ENCODE measurements at regions not wholly inside any gene's neighbourhood (a gene's known extent, or its start where the extent isn't known, plus 50 kb on each side); places are given as distances from the start of the nearest gene placed in this dataset.
"Not testable (repeated sequence)": the region's sequence is repeated elsewhere in the genome, so short reads cannot be mapped to it uniquely, and the experiment has no call there.

DNA sequence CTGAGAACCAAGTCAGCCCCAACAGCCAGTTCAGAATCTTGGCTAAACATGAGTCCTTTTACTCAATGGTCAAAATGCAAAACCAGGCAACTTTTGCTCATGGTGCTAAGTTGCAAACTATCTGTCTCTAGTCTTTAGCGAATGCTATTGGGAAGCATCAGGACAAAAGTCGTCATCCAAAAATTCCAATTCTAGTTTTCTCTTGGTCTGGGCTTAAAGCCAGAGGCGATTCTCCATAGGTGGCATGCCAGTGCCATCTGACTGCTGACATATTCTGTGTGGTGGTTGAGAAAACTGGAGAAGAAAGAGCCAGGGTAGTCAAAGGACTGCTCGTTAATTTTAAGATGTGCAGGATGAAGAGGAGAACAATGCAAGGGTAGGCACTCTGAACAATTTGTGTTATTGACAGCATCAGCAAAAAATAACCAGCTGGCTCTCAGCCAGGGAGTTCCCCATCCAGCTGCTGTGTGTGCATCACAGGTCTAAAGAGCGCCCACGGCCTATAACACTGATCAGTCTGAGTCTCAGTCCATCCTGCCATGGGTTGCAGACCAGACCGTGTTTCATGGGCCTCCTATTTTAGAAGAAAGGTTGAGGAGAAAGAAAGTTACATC is 313.6 kb downstream of the ALDH8A1 start:
- 86 to 93% (median 93%) methylated on average over 7 of the region's 7 CpGs for WGBS, 5 donors
- Histone ChIP-seq H3K36me3 (no peaks in the 10 kb centered on the region), H3K27ac (no peak overlapping the region), H3K4me3 (no peak overlapping the region), H3K9me3 (no peaks in the 10 kb centered on the region), H3K27me3 (no peaks in the 10 kb centered on the region), H3K4me1 (peaks cover 0 to 7% (median 2%) of the 10 kb centered on the region in 4 donors)
- intact Hi-C loops (cut with DNase I; ENCODE audit: low total_unique reads) = no loop called here
- no peak for TF ChIP-seq POLR2A (IDR thresholded peaks at IDR 0.05)
- peak in 1 of 2 donors; percentile 59 for DNase-seq

DNA sequence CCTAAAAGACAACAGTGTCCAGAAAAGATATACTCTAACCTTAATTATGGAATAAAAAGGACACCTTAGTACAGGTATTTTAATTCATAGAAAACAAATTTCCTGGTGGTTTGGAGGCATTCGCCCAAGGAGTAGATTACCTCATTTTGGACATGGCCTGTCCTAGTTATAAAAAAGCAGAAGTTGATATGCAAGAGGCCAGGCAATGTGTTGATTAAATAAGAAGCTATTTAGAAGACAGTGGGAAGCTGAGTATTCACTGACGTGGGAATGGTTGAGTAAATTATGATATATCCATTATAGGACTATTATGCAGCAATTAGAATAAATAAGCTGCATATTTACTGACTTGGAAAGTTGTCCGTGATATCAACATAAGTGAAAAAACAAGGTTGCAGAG is 314.9 kb downstream of the ALDH8A1 start:
- no peak for DNase-seq
- TF ChIP-seq POLR2A (IDR thresholded peaks at IDR 0.05) (no peak), EP300 (IDR thresholded peaks at IDR 0.05) (no peak), POLR2AphosphoS5 (IDR thresholded peaks at IDR 0.05) (no peak)
- TF ChIP-seq, protein P1, sequence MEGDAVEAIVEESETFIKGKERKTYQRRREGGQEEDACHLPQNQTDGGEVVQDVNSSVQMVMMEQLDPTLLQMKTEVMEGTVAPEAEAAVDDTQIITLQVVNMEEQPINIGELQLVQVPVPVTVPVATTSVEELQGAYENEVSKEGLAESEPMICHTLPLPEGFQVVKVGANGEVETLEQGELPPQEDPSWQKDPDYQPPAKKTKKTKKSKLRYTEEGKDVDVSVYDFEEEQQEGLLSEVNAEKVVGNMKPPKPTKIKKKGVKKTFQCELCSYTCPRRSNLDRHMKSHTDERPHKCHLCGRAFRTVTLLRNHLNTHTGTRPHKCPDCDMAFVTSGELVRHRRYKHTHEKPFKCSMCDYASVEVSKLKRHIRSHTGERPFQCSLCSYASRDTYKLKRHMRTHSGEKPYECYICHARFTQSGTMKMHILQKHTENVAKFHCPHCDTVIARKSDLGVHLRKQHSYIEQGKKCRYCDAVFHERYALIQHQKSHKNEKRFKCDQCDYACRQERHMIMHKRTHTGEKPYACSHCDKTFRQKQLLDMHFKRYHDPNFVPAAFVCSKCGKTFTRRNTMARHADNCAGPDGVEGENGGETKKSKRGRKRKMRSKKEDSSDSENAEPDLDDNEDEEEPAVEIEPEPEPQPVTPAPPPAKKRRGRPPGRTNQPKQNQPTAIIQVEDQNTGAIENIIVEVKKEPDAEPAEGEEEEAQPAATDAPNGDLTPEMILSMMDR (IDR thresholded peaks at IDR 0.05) = no peak
- Histone ChIP-seq H3K9me3 (no peaks in the 10 kb centered on the region), H3K27me3 (no peaks in the 10 kb centered on the region), H3K27ac (no peak overlapping the region), H3K36me3 (no peaks in the 10 kb centered on the region), H3K4me1 (peaks cover 0 to 6% (median 3%) of the 10 kb centered on the region in 4 donors), H3K4me3 (no peak overlapping the region)
- intact Hi-C loops (cut with DNase I; ENCODE audit: low total_unique reads) = no loop called here
- WGBS, 5 donors = 86 to 96% (median 90%) methylated on average over 3 of the region's 3 CpGs

- DNase-seq = no peak
- no peak overlapping the region for H3K27ac ChIP-seq
- H3K4me3 ChIP-seq = no peak overlapping the region
- peaks cover 0 to 6% (median 3%) of the 10 kb centered on the region in 4 donors for H3K4me1 ChIP-seq
- WGBS, 5 donors = 87 to 96% (median 91%) methylated on average over 3 of the region's 3 CpGs
- TF ChIP-seq POLR2AphosphoS5 (IDR thresholded peaks at IDR 0.05) = no peak
- no peak for TF ChIP-seq EP300 (IDR thresholded peaks at IDR 0.05)
- no peak for TF ChIP-seq POLR2A (IDR thresholded peaks at IDR 0.05)
- TF ChIP-seq, protein P1 (IDR thresholded peaks at IDR 0.05) = no peak
- no peaks in the 10 kb centered on the region for H3K36me3 ChIP-seq
- intact Hi-C loops (cut with DNase I; ENCODE audit: low total_unique reads) = no loop called here
- no peaks in the 10 kb centered on the region for H3K27me3 ChIP-seq
- no peaks in the 10 kb centered on the region for H3K9me3 ChIP-seq
These were observed 315.4 kb downstream of the ALDH8A1 start for GRCh38 chr6:134634466-134634865.

GRCh38 chr6:134632982-134633940 is 315.3 kb upstream of the SGK1 start:
- H3K4me1 ChIP-seq; H3K27ac ChIP-seq; intact Hi-C loops (cut with DNase I; ENCODE audit: low total_unique reads); H3K9me3 ChIP-seq; H3K36me3 ChIP-seq; H3K4me3 ChIP-seq; H3K27me3 ChIP-seq: not testable (repeated sequence)
- DNase-seq = peak in 1 of 2 donors; percentile 32
- 77 to 92% (median 90%) methylated on average over 18 to 48 of the region's 48 CpGs for WGBS, 5 donors

GRCh38 chr6:134632024-134632423 is 314.1 kb upstream of the SGK1 start:
- Histone ChIP-seq H3K9me3 (no peaks in the 10 kb centered on the region), H3K27ac (no peak overlapping the region), H3K4me1 (peaks cover 0 to 6% (median 3%) of the 10 kb centered on the region in 4 donors), H3K36me3 (no peaks in the 10 kb centered on the region), H3K27me3 (no peaks in the 10 kb centered on the region), H3K4me3 (no peak overlapping the region)
- 85 to 94% (median 88%) methylated on average over 4 of the region's 4 CpGs for WGBS, 5 donors
- no peak for TF ChIP-seq POLR2A (IDR thresholded peaks at IDR 0.05)
- no peak for DNase-seq
- intact Hi-C loops (cut with DNase I; ENCODE audit: low total_unique reads) = no loop called here
